C4-2B (cell line): ENCODE measurements at regions not wholly inside any gene's neighbourhood (a gene's known extent, or its start where the extent isn't known, plus 50 kb on each side); places are given as distances from the start of the nearest gene placed in this dataset.

Source experiments
- H3K27ac ChIP-seq: fragments of 450-650 bp; 2 replicates; pipeline ENCODE4 v1.5.1; 2017
- ZFX ChIP-seq: fragments of 450-650 bp; IDR thresholded peaks from 2 replicates; pipeline ENCODE4 v1.6.1; 2017
- TF ChIP-seq, protein P1 (sequence below): fragments of 450-650 bp; conservative IDR thresholded peaks from 2 replicates; pipeline ENCODE4 v1.5.1; 2017; ENCODE audit warnings: mild to moderate bottlenecking

DNA sequence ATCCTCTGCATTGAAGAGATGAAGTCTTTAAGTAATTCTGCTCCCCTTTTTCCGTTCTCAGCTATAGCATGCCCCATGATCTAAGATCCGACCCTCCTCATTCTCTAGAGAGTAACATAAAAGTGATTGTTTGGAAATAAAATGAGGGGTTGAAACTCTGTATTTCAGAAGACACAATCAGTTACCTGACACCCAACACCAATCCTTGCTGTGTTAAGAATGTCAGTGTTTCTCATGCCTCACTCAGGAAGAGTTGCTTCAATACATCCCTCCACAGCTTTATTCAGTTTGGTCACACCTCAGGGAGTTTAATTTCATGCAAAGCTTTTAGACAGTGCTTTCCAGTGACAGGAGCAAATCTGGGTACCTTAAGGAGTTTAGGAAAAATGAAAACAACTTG lies 49.9 kb upstream of the RBBP8 start:
- TF ChIP-seq, protein P1, sequence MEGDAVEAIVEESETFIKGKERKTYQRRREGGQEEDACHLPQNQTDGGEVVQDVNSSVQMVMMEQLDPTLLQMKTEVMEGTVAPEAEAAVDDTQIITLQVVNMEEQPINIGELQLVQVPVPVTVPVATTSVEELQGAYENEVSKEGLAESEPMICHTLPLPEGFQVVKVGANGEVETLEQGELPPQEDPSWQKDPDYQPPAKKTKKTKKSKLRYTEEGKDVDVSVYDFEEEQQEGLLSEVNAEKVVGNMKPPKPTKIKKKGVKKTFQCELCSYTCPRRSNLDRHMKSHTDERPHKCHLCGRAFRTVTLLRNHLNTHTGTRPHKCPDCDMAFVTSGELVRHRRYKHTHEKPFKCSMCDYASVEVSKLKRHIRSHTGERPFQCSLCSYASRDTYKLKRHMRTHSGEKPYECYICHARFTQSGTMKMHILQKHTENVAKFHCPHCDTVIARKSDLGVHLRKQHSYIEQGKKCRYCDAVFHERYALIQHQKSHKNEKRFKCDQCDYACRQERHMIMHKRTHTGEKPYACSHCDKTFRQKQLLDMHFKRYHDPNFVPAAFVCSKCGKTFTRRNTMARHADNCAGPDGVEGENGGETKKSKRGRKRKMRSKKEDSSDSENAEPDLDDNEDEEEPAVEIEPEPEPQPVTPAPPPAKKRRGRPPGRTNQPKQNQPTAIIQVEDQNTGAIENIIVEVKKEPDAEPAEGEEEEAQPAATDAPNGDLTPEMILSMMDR, result no peak
- no peak for TF ChIP-seq ZFX
- no peak overlapping the region for H3K27ac ChIP-seq
